Adrenal gland (tissue), 5 donors: ENCODE measurements at regions not wholly inside any gene's neighbourhood (a gene's known extent, or its start where the extent isn't known, plus 50 kb on each side); places are given as distances from the start of the nearest gene placed in this dataset.

Source experiments
- CTCF ChIP-seq, 6 experiments: fragments of 450-650 bp in 4 of 6; fragments of 200-600 bp in 2 of 6; sonication (generic) in 1 of 6; IDR thresholded peaks; 1 replicate in 5 of 6; 2 replicates in 1 of 6; pipeline versions ENCODE4 v1.5.1 to v1.8.0; 2016 to 2021; ENCODE audit warnings: antibody characterized with exemption in 6 of 6, mild to moderate bottlenecking in 2 of 6, moderate library complexity in 1 of 6
- POLR2A ChIP-seq, 2 donors: fragments of 450-650 bp; IDR thresholded peaks; one replicate each; pipeline ENCODE4 v1.6.1; 2017; ENCODE audit warnings: antibody characterized with exemption in 2 of 2, mild to moderate bottlenecking in 2 of 2, moderate library complexity in 1 of 2
- donor health status: DM: no; HTN: no; CAD: no.

- TF ChIP-seq CTCF (IDR thresholded peaks at IDR 0.05) (no peak), POLR2A (IDR thresholded peaks at IDR 0.05) (no peak)
Observed at GRCh38 chr12:108401964-108402363, 62.9 kb upstream of the CMKLR1 start.
